ENCODE measurements at regions not wholly inside any gene's neighbourhood (a gene's known extent, or its start where the extent isn't known, plus 50 kb on each side); places are given as distances from the start of the nearest gene placed in this dataset.

GRCh38 chr15:69892351-69892750 lies 205.4 kb downstream of the TLE3 start:
- TF ChIP-seq FOXA1 (IDR thresholded peaks at IDR 0.05): no peak
- TF ChIP-seq FOXM1 (IDR thresholded peaks at IDR 0.05; ENCODE audit: borderline replicate concordance): no peak
- TF ChIP-seq ARNT (IDR thresholded peaks at IDR 0.05): no peak
- no peak for TF ChIP-seq L3MBTL2 (conservative IDR thresholded peaks at IDR 0.05)
- TF ChIP-seq ZNF384 (IDR thresholded peaks at IDR 0.05): no peak
- no peak for TF ChIP-seq PKNOX1 (IDR thresholded peaks at IDR 0.05)
- no peak for TF ChIP-seq HDGF (IDR thresholded peaks at IDR 0.05; ENCODE audit: borderline replicate concordance)
- TF ChIP-seq SUZ12 (IDR thresholded peaks at IDR 0.05): no peak
- TF ChIP-seq FOXK2 (IDR thresholded peaks at IDR 0.05): no peak

Data from HEK293T (cell line).